CMK (cell line): ENCODE measurements at regions not wholly inside any gene's neighbourhood (a gene's known extent, or its start where the extent isn't known, plus 50 kb on each side); places are given as distances from the start of the nearest gene placed in this dataset.

Experiments used
- DNase-seq: peaks from one replicate; pipeline ENCODE4 v3.0.0-alpha.2; 2010; ENCODE audit warnings: low read depth

DNA sequence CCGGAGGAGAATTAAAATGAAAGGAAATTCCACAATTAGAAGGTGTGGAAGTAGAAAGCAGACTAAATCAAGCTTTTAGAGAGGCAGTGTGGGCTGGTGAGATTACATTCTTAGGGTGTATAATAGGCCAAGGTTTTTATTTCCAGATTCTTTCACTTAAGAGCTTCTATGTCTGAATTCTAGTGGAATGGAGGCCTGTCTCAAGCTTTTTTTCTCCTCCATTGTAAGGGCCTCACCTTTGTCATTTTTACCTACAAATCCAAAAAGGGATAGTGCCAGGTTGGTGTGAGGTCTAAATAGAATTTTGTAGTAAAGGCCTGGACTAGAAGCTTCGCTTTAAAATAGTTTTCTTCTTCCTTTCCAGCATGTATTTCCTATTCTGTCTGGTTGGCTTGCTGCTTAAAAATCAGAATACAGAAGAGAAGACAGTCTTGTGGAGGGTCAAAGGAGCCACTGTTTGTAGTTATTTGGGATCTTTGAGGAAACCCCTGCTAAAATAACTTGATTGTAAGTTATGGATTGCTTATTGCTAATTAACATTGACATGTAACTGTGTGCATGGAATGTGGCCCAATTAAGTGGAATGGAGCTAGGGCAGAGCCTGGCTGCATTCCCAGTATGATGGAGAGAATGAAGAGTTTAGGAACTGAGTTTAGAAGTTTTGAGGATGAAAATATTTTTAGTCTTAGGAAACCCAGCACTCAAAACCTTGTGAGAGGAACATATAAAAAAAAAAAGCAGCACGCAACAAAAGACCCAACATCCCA is 162.5 kb upstream of the B3GALT2 start:
- no peak for DNase-seq

DNA sequence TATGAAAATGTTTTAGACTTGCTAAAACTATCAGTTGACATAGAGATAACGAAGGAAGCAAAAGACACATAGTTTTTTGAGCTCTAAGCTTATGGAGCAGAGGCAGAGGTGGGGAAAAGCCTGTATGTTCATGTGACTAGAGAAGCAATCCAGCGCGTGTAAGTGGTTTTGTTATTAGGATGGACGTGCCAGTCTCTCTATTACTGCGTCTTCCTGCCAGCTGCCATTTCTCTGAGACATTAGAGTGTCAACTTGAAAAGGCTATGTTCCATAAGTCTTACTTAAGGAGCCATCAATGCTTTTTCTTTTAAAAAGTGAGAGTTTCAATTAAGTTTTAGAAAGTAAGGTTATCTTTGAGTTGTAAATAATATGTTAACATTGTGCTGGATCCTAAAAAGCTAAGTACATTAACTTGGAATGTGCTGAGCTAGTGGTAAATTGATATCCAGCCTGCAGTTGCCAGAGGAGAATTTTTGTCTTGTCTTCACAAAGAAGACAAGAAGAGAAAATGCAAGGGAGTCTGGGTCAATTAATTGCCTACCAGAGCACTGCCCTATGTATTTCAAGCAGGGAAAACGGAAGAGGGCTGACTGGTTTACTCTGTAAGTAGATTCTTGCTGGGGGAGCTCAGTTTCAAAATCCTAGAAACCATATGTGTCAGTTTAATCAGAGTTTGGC is 161.8 kb upstream of the B3GALT2 start:
- DNase-seq = no peak

DNA sequence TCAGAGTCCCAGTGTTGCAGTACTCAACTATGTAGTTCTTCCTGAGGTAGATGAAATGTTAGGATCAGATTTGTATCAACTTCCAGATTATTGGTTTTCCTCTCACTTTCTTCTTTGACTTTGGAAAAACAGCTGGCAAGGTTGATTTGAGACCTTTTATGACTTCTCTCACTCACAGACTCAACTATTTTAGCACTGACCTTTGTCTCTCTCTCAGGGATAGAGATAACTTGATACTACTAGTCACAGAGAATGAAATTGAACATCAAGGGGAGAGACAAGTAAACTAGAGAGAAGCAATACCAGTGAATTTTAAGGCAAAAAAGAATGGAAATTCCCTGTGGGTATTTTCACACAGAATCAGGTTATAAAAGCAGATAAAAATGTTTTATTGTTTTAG is 159.7 kb upstream of the B3GALT2 start:
- no peak for DNase-seq

DNA sequence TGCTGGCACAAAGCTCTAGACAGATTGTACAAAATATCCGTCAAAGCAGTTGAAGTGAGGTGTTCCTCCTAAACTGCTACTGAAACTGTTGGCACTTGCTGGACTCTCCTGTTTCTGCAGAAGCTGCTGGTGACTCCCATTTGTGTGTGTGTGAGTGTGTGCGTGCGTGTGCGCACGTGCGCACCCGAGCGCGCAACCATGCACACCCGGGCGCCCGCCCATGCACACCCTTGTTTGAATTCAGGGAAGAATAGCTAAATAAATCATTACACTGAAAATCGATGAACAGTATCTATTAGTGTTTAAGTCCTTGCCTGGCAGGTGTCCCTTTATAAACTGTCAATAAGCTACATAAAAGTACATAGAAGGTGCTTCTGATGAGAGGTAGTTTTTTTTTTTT is 156.4 kb upstream of the B3GALT2 start:
- DNase-seq = no peak

DNA sequence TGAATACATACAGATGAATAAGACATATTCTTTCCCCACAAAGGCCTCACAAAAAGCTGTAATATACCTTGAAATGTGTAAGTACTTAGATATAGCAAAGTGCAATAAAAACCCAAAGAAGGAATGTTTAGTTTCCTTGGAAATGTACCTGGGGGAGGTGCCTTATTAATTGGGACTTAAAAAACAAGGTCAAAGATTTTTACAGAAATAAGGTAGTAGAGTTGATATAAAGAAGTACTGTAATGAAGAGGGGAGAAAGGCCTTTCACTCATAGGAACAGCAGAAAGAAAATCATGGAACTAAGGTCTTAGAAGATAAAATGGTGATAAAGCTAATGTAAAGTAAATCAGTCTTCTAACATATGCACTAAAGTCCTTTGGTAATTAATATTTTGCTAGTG is 153.9 kb upstream of the B3GALT2 start:
- DNase-seq = no peak

DNA sequence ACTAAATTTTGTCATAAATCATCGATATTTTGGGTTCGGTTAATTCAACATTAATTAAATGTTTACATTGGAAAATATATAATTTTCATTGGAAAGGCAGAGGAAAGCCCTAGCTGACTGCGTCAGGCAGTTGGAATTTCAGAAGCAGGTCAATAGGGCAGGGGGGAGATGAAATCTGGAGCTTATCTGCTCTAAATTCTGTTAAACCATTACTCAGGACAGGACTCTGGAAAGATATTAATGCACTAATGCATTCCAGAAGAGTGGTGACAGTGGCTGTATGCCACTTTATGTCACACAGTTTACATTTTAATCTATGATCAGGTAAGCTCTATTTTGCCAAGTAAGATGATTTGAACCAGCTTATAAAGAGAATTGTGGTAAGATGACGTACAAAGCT is 153.0 kb upstream of the B3GALT2 start:
- no peak for DNase-seq

DNA sequence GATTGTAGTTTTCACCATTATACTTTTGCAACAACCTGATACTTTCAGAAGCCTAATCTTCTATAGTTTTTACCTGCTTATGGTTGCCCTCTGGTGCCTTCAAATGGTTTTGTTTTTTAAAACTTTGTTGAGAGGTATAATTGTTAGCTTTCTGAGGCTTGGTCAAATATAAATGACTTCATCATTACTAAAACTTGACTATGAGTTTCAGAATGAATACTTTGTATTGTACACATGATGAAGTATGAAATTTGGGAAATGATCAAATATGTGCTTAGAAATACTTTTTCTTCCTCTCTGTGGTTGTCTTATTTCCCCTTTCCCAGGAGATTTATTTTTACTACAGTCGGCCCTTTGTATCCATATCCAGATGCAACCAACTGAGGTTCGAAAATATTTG is 151.8 kb upstream of the B3GALT2 start:
- no peak for DNase-seq

DNA sequence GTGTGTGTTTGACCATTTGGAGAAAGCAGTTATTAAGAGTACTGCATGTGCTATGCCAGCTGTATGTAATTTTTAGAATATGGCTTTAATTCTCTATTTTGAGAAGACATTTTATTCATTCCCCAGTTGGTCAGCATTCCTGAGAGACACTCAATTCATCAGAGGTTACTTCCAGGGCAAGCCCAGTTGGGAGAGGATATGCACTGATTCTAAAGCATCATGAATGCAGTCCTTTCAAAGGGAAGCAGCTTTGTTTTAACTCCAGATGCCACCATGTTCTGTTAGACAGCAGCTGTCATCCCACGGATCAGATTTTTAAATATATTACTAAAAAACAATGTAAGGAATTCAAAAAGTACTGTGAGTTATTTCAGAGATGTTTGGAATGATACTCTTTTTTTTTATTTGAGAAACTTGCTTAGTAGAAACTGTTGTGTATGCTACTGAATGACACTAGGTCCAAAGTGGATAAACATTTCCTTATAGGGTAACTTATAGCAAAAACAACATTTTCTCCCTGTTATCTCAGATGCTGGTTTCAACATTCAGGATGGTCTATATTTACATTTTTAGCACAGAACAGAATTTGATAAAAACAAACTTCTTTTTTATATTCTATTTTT is 149.5 kb upstream of the B3GALT2 start:
- no peak for DNase-seq

DNA sequence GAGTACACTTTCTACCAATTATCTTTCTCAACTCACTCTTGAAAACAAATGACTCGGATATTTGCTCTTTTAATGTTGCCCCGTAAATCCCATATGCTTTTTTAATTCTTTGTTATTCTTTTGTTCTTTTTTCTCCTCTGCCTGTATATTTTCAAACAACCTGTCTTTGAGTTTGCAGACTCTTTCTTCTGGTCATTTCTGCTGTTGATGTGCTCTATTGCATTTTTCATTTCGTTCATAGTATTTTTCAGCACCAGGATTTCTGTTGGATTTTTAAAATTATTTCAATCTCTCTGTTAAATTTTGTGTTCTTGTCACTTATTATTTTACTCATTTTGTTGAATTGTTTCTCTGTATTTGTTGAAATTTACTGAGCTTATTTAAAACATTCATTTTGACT is 146.8 kb upstream of the B3GALT2 start:
- no peak for DNase-seq

DNA sequence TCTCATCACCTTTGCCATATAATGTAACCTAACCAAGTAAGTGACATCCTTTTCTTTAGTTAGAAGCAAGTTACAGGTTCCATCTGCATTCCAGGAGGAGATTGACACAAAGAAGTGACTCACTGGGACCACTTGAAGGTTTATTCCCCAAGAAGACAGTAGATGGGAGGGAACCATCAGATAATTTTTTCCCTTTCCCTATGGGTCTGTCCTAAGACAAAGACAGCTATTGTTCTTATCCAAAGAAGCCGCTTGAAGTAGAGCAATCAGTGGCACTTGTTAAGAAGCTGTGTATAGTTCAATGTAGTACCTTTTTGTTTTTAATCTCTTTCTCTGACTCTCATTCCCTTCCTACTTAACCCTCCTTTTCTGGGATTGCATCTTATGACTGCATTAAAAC is 139.9 kb upstream of the B3GALT2 start:
- DNase-seq = no peak

DNA sequence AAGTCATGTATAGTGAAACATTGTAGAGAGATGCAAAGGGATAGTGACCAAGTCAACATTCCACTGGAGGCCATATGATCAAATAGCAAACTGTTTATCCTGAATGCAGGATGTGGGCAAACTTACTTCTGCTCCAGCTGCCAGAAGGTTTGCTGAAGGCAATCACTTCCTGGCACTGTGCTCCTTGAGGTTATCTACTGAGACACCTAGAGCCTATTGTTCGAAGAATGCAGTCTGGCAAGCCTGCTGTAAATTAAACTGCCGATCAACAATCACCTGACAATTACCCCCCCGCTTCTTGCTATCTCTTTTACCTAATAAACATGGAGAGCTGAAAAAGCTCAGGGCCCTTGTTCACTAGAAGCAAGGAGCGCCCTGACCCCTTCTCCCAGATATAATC is 139.4 kb upstream of the B3GALT2 start:
- no peak for DNase-seq

DNA sequence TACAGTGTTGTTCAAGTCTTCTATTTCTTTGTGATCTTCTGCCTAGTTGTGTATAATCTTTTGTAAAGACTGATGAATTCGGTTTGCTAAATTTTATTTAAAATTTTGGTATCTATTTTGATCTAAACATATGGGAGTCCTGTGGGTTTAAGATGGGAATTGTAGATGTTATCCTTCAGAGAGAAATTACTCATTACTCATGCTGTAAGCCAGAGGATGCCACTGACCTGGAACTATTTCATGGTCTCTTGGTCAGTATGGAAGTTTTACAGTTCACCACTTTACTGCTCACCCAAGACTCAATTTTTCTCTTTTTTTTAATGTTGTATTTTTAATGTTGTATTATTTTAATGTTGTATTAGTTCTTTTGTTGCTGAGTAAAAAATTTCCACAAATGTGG is 138.6 kb upstream of the B3GALT2 start:
- DNase-seq = no peak

DNA sequence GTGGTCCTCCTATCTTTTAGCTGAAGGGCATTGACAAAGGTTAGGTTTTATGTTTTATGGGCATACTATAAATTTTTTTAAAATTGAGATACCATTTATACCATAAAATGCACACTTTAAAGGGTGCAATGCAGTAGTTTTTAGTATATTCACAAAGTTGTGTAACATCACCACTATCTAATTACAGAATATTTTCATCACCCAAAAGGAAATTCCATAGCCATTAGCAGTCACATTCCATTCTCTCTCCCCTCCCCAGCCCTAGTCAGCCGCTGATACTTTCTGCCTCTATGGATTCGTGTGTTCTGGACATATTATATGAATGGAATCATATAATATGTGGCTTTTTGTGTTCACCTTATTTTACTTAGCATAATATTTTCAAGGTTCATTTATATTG is 135.8 kb upstream of the B3GALT2 start:
- DNase-seq = no peak

DNA sequence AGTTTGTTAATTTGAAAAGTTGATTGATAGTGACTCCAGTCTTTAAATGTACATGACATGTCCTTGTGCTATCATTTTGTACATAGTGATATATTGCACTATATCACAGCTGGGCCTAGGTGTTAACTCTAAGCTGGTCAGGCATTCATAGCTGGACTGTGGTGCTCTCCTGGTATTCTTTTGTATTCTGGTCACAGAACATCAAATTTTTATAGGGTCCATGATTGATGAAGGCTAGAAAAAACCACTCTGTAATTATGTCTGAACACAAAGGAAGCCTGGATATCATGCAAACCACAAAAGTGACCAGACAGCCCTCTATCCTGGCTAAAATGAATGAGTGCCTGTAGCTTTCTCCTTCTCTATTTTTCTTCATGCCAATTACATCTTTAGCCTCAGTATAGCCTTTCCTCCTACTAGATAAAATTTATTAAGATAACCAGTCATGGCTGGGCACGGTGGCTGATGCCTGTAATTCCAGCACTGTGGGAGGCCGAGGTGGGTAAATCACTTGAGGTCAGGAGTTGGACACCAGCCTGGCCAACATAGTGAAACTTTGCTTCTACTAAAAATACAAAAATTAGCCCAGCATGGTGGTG is 134.9 kb upstream of the B3GALT2 start:
- no peak for DNase-seq

DNA sequence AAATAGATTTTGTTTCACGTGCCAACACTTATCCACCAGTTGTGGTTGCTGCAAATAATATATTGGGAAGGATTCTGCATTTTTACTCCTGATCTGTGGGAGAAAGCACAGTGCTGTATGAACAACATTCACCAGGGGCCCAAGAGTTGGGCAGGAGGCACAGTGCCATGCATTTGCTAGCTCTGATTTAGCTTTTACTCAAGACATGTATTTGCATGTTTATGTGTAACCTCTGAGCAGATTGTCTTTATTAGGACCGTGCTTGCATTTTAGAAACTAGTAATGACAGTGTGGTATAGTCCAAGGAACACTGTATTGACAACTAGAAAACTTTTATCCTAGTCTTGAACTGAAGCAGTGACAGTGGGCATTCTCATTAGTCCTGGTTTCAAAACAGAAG is 133.9 kb upstream of the B3GALT2 start:
- no peak for DNase-seq

DNA sequence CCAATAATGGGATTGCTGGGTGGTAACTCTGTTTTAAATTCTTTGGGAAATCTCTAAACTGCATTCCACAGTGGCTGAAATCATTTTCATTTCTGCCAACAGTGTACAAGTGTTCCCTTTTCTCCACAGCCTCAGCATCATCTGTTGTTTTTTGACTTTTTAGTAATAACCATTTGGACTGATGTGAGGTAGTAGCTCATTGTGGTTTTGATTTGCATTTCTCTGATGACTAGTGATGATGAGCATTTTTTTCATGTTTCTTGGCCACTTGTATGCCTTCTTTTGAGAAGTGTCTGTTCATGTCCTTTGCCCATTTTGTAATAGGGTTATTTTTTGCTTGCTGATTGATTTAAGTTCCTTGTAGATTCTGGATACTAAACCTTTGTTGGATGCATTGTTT is 131.9 kb upstream of the B3GALT2 start:
- DNase-seq = no peak

DNA sequence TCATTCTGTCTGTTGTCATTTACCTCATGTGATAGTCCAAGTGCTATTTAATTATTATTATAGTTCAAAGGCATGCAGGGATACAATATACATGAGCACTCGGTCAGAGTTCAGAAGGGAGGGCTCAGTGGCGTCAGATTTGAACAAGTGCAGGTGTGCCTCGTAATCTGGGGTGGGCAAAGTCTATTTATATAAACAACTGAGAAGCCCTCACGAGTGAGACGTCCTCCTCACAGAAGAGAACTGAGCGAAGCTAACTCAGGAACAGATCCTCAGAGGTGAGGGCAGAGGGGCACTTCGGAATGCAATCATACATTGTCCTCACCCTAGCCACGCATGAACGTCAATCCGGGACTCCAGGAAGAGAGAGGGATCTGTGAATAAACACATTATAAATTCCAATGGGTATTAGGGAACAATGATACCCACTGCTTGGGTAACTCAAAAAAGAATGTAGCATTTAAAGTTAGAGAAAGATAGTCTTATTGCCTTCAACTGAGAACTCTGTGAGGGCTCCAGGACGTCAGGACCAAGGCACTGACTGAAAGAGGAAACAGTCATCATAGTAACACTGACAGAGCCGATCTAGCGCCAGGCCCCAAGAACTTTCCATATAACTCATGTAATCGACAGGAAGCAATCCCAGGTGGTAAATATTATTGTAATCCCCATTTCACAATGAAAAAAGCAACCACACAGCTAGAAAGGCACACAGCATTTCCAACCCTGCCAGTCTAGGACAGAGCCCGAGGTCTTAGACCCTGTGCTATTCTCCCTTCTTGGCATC is 127.1 kb upstream of the B3GALT2 start:
- no peak for DNase-seq

DNA sequence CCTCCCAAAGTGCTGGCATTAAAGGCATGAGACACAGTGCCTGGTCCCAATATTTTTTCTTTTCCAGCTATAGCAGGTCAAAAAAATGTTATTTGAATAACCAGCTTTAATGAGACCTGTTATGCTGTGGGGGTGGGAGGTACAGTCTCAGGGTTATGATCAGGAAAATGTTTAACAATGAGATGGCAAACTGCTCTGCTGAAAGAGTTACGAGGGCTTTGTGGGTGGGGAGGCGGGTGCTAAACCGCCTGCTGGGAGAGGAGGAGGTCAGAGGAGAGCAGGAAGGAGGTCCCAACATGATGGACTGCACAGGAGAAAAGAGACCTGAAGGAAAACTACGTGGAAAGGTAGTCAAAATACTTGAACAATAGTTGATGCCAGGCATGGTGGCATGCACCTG is 126.0 kb upstream of the B3GALT2 start:
- no peak for DNase-seq

DNA sequence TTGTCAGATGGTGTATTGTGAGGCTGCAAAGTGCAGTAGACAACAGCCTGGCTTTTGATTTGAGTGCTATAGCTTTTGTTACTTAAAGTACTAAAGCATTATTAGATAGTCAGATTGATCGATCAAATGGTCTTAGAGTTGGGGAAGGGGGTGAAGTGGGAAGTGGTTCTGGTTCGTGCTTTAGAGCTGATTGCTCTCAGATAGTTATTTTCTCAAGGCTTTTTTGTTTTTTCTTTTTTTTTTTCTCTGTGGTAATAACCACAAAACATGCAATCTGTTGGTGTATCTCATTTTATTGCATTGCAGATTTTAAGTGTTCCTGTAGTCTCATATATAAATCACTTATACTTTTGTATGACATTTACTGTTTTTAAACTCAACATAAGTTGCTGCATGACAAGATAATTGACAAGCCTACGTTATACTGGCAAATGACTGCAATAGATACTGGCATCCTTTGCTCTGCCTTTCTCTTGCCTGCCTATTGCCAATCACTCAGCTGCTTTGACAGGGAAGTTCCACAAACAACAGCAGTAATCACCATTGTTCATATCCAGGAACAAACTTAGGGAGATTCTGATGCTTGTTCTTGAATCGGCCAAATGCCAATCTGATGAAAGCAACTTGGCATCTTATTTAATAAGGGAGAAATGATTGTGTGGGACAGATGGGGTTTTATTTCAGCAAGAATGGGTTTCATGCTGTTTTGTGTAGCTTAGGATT is 125.0 kb upstream of the B3GALT2 start:
- no peak for DNase-seq

DNA sequence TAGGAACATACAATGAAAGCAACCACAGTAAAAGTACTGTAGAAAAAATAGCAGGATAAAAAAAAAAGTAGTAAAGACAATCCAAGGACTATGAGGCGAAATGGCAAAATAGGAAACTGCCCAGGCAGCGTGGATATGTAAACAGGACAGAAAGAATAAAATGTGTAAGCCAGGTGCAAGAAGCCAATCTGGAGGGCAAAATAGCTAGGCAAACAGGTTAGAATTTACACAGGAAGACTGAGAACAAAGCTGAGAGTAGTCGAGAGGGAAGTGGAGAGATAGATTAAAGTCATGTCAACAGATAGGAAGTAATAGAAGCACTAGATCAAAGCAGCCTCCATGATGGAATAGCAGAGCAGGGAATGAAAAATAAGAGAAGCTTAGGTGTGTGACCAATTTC is 124.2 kb upstream of the B3GALT2 start:
- no peak for DNase-seq

DNA sequence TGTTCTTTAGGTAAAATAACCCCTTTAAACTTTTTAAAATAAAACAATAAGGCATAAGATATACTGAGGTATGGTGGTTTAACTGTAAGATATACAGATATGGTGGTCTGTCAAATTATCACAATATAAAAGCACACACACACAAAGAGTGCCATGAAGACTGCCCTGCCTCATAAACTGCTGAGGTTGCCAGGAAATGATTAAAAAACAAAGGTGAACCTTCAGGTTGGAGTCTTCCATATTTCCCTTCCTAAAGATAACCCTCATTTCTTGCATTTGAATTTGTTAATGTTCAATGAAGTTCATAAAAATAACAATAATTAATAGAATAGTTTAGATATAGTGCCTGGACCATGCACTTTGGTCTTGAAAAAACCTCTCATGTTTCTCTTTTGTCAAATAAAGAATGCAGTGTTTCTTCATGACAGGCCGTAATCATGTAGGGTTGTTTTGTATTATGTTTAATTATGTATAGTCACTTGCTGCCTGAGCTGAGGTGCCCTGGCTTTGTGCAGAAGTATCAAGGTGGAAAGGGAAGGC is 123.6 kb upstream of the B3GALT2 start:
- no peak for DNase-seq
